SK-N-SH treated with all-trans-retinoic acid at 6 μM for 48 hours (cell line): ENCODE measurements at regions not wholly inside any gene's neighbourhood (a gene's known extent, or its start where the extent isn't known, plus 50 kb on each side); places are given as distances from the start of the nearest gene placed in this dataset.
A peak's percentile ranks its signal among the peaks of the same experiment; 100 is the strongest.

Experiments
- ATAC-seq: fragments of 200-7000 bp; cut with Tn5 transposase; 3 replicates; pipeline ENCODE4 v1.9.1; 2020; ENCODE audit warnings: mild to moderate bottlenecking, moderate library complexity
- ARNTL ChIP-seq: fragments of 450-650 bp; formaldehyde crosslinking; IDR thresholded peaks from 2 replicates; pipeline ENCODE4 v1.5.0; 2020; ENCODE audit warnings: low read depth, mild to moderate bottlenecking, moderate library complexity, borderline replicate concordance
- BACH2 ChIP-seq: fragments of 250-450 bp; sonication (Bioruptor Pico); IDR thresholded peaks from 2 replicates; pipeline ENCODE4 v1.9.0; 2021; ENCODE audit warnings: mild to moderate bottlenecking, borderline replicate concordance
- CREB5 ChIP-seq: fragments of 250-450 bp; sonication (Bioruptor Pico); IDR thresholded peaks from 2 replicates; pipeline ENCODE4 v1.5.1; 2020; ENCODE audit warnings: low read depth, mild to moderate bottlenecking, moderate library complexity
- CSRNP3 ChIP-seq: fragments of 250-450 bp; sonication (Bioruptor Pico); IDR thresholded peaks from 2 replicates; pipeline ENCODE4 v1.5.1; 2021; ENCODE audit warnings: mild to moderate bottlenecking, moderate library complexity
- ESRRG ChIP-seq: fragments of 250-450 bp; sonication (Bioruptor Pico); IDR thresholded peaks from 2 replicates; pipeline ENCODE4 v1.6.1; 2021; ENCODE audit warnings: mild to moderate bottlenecking
- GLIS3 ChIP-seq: fragments of 250-450 bp; sonication (Bioruptor Pico); IDR thresholded peaks from 2 replicates; pipeline ENCODE4 v1.5.0; 2020; ENCODE audit warnings: mild to moderate bottlenecking, moderate library complexity
- ISL1 ChIP-seq: fragments of 250-450 bp; sonication (Bioruptor Pico); IDR thresholded peaks from 2 replicates; pipeline ENCODE4 v2.1.2; 2022; ENCODE audit warnings: mild to moderate bottlenecking, moderate library complexity
- OSR1 ChIP-seq: fragments of 250-450 bp; sonication (Bioruptor Pico); IDR thresholded peaks from 2 replicates; pipeline ENCODE4 v1.8.0; 2022; ENCODE audit warnings: moderate library complexity, mild to moderate bottlenecking, inconsistent platforms
- PATZ1 ChIP-seq: fragments of 250-450 bp; sonication (Bioruptor Pico); IDR thresholded peaks from 2 replicates; pipeline ENCODE4 v1.8.0; 2020; ENCODE audit warnings: mild to moderate bottlenecking, moderate library complexity, borderline replicate concordance
- POU6F1 ChIP-seq: fragments of 250-450 bp; sonication (Bioruptor Pico); IDR thresholded peaks from 2 replicates; pipeline ENCODE4 v1.8.0; 2021; ENCODE audit warnings: low read depth, mild to moderate bottlenecking, moderate library complexity, borderline replicate concordance
- PPARA ChIP-seq: fragments of 250-450 bp; sonication (Bioruptor Pico); IDR thresholded peaks from 2 replicates; pipeline ENCODE4 v1.5.0; 2020; ENCODE audit warnings: mild to moderate bottlenecking, borderline replicate concordance
- RARB ChIP-seq: fragments of 250-450 bp; sonication (Bioruptor Pico); IDR thresholded peaks from 2 replicates; pipeline ENCODE4 v1.8.0; 2021; ENCODE audit warnings: mild to moderate bottlenecking, moderate library complexity
- SNAI2 ChIP-seq: fragments of 250-450 bp; sonication (Bioruptor Pico); IDR thresholded peaks from 2 replicates; pipeline ENCODE4 v1.5.0; 2020; ENCODE audit warnings: mild to moderate bottlenecking, moderate library complexity
- TOX ChIP-seq: fragments of 250-450 bp; sonication (Bioruptor Pico); IDR thresholded peaks from 2 replicates; pipeline ENCODE4 v1.8.0; 2021; ENCODE audit warnings: mild to moderate bottlenecking, moderate library complexity, borderline replicate concordance
- ZC3H10 ChIP-seq: fragments of 250-450 bp; sonication (Bioruptor Pico); IDR thresholded peaks from 2 replicates; pipeline ENCODE4 v1.5.1; 2021; ENCODE audit warnings: mild to moderate bottlenecking, moderate library complexity
- ZFP3 ChIP-seq: fragments of 250-450 bp; sonication (Bioruptor Pico); IDR thresholded peaks from 2 replicates; pipeline ENCODE4 v1.5.0; 2020; ENCODE audit warnings: mild to moderate bottlenecking, moderate library complexity
- ZNF70 ChIP-seq: fragments of 450-650 bp; formaldehyde crosslinking; IDR thresholded peaks from 2 replicates; pipeline ENCODE4 v1.5.0; 2020; ENCODE audit warnings: mild to moderate bottlenecking, moderate library complexity
- ZNF8 ChIP-seq: fragments of 450-650 bp; formaldehyde crosslinking; IDR thresholded peaks from 2 replicates; pipeline ENCODE4 v1.5.0; 2020; ENCODE audit warnings: mild to moderate bottlenecking, moderate library complexity

GRCh38 chr9:7579351-7579750, 220.2 kb downstream of the DMAC1 start:
- no peak for TF ChIP-seq ARNTL (CRISPR knock-in tag)
- TF ChIP-seq GLIS3 (CRISPR knock-in tag), result no peak
- TF ChIP-seq OSR1 (CRISPR knock-in tag), result no peak
- no peak for TF ChIP-seq TOX (CRISPR knock-in tag)
- no peak for TF ChIP-seq RARB (CRISPR knock-in tag)
- no peak for TF ChIP-seq ZNF8
- no peak for TF ChIP-seq ESRRG (CRISPR knock-in tag)
- TF ChIP-seq CREB5 (CRISPR knock-in tag), result no peak
- no peak for TF ChIP-seq PPARA (CRISPR knock-in tag)
- TF ChIP-seq PATZ1 (CRISPR knock-in tag), result no peak
- TF ChIP-seq BACH2 (CRISPR knock-in tag), result no peak
- no peak for ATAC-seq

- TF ChIP-seq PATZ1 (CRISPR knock-in tag) (no peak), ESRRG (CRISPR knock-in tag) (no peak), SNAI2 (CRISPR knock-in tag) (no peak), CSRNP3 (CRISPR knock-in tag) (no peak), ISL1 (CRISPR knock-in tag) (no peak), PPARA (CRISPR knock-in tag) (no peak)
These were observed 220.6 kb downstream of the DMAC1 start for GRCh38 chr9:7578951-7579350.

GRCh38 chr9:7570107-7570720, 229.4 kb downstream of the DMAC1 start:
- TF ChIP-seq TOX (CRISPR knock-in tag), result no peak
- no peak for TF ChIP-seq SNAI2 (CRISPR knock-in tag)
- TF ChIP-seq ZFP3 (CRISPR knock-in tag), result no peak
- TF ChIP-seq ESRRG (CRISPR knock-in tag), result no peak
- TF ChIP-seq BACH2 (CRISPR knock-in tag), result no peak
- TF ChIP-seq OSR1 (CRISPR knock-in tag), result no peak
- no peak for TF ChIP-seq ZC3H10 (CRISPR knock-in tag)
- TF ChIP-seq GLIS3 (CRISPR knock-in tag), result no peak
- TF ChIP-seq RARB (CRISPR knock-in tag), result no peak
- no peak for TF ChIP-seq CSRNP3 (CRISPR knock-in tag)
- TF ChIP-seq POU6F1 (CRISPR knock-in tag), result no peak
- no peak for TF ChIP-seq PATZ1 (CRISPR knock-in tag)
- TF ChIP-seq ZNF70 (CRISPR knock-in tag), result no peak
- no peak for TF ChIP-seq ZNF8
- TF ChIP-seq ARNTL (CRISPR knock-in tag), result no peak
- peak; percentile 53; the same call in 1 of the 3 replicates for ATAC-seq

More at GRCh38 chr9:7578951-7579350, 220.6 kb downstream of the DMAC1 start:
- ATAC-seq, result no peak
